DND-41 (cell line): ENCODE measurements at regions not wholly inside any gene's neighbourhood (a gene's known extent, or its start where the extent isn't known, plus 50 kb on each side); places are given as distances from the start of the nearest gene placed in this dataset.

Source experiments
- ATAC-seq: fragments of 200-7000 bp; cut with Tn5 transposase; 3 replicates; pipeline ENCODE4 v1.9.1; 2021; ENCODE audit warnings: low read depth; ENCODE audit not compliant: insufficient read depth
- DNase-seq: peaks from one replicate; pipeline ENCODE4 v3.0.0-alpha.2; 2020
- H2AFZ ChIP-seq: 2 replicates; pipeline ENCODE4 v1.6.0; 2012; ENCODE audit warnings: low read depth, low read length
- H3K27ac ChIP-seq: 2 replicates; pipeline ENCODE4 v1.5.1; 2012; ENCODE audit warnings: low read length, inconsistent platforms
- H3K27me3 ChIP-seq: fragments of 200-600 bp; sonication (generic); 2 replicates; pipeline ENCODE4 v1.6.0; 2012; ENCODE audit warnings: low read length, mild to moderate bottlenecking, inconsistent platforms; ENCODE audit not compliant: insufficient read depth, poor library complexity
- H3K36me3 ChIP-seq: 2 replicates; pipeline ENCODE4 v1.5.1; 2012; ENCODE audit warnings: low read length, inconsistent platforms; ENCODE audit not compliant: insufficient read depth
- H3K4me1 ChIP-seq: 2 replicates; pipeline ENCODE4 v1.5.1; 2012; ENCODE audit warnings: mild to moderate bottlenecking, low read length; ENCODE audit not compliant: insufficient read depth
- H3K4me2 ChIP-seq: 2 replicates; pipeline ENCODE4 v1.6.0; 2012; ENCODE audit warnings: mild to moderate bottlenecking, moderate library complexity, low read length, inconsistent platforms; ENCODE audit not compliant: insufficient read depth
- H3K4me3 ChIP-seq, 2 experiments: fragments of 200-600 bp in 1 of 2; shearing (Covaris generic) in 1 of 2; 2 replicates each; pipeline ENCODE4 v1.5.1; 2012 to 2016; ENCODE audit warnings: inconsistent platforms in 2 of 2, low read length in 2 of 2, mild to moderate bottlenecking in 2 of 2, low read depth in 1 of 2, moderate library complexity in 1 of 2
- H3K79me2 ChIP-seq: 2 replicates; pipeline ENCODE4 v1.6.0; 2012; ENCODE audit warnings: low read length, inconsistent platforms; ENCODE audit not compliant: insufficient read depth
- H3K9ac ChIP-seq: 2 replicates; pipeline ENCODE4 v1.6.0; 2012; ENCODE audit warnings: low read depth, mild to moderate bottlenecking, inconsistent platforms, low read length, moderate library complexity
- H3K9me3 ChIP-seq: 2 replicates; pipeline ENCODE4 v1.5.1; 2012; ENCODE audit warnings: low read length, moderate library complexity, mild to moderate bottlenecking, inconsistent platforms; ENCODE audit not compliant: insufficient read depth, severe bottlenecking
- H4K20me1 ChIP-seq: 2 replicates; pipeline ENCODE4 v1.6.0; 2012; ENCODE audit warnings: low read length; ENCODE audit not compliant: insufficient read depth
- CTCF ChIP-seq: IDR thresholded peaks from 2 replicates; pipeline ENCODE4 v1.5.1; 2012; ENCODE audit warnings: borderline replicate concordance, low read length, moderate library complexity, mild to moderate bottlenecking; ENCODE audit not compliant: poor library complexity, severe bottlenecking; ENCODE audit errors: extremely low read depth
- EZH2 ChIP-seq: IDR thresholded peaks from 3 replicates; pipeline ENCODE4 v1.6.1; 2012; ENCODE audit warnings: borderline replicate concordance, low read depth, mild to moderate bottlenecking, moderate library complexity, low read length, inconsistent platforms; ENCODE audit not compliant: severe bottlenecking

DNA sequence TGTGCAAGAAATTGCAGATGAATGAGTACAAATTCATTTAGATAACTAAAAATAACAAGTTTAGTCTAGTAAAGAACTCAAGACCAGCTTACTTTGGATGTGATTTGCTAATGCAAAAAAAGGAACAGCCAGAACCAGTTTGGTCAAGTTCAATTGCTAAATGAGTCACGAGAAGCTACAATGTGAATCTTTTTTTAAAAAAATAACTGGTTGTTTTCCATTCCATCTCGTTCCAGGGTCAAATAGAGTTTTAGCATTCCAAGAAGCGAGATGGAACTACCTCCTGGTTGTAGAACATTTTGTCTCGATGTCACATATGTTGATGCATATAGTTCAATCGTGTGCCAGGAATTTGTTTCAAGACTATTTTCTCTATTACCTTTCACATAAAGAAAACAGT is 65.0 kb upstream of the IKZF2 start:
- peaks cover 24% of the 10 kb centered on the region for H3K4me1 ChIP-seq
- H3K4me2 ChIP-seq = no peak overlapping the region
- DNase-seq (no peak), ATAC-seq (no peak)
- H3K36me3 ChIP-seq = no peaks in the 10 kb centered on the region
- TF ChIP-seq CTCF = no peak
- TF ChIP-seq EZH2 = no peak
- H3K27ac ChIP-seq = no peak overlapping the region
- H3K9ac ChIP-seq = no peak overlapping the region
- H3K4me3 ChIP-seq = no peak overlapping the region
- no peaks in the 10 kb centered on the region for H4K20me1 ChIP-seq
- peaks cover 14% of the 10 kb centered on the region for H3K9me3 ChIP-seq
- no peaks in the 10 kb centered on the region for H3K79me2 ChIP-seq
- no peaks in the 10 kb centered on the region for H3K27me3 ChIP-seq
- H2AFZ ChIP-seq = no peak overlapping the region

DNA sequence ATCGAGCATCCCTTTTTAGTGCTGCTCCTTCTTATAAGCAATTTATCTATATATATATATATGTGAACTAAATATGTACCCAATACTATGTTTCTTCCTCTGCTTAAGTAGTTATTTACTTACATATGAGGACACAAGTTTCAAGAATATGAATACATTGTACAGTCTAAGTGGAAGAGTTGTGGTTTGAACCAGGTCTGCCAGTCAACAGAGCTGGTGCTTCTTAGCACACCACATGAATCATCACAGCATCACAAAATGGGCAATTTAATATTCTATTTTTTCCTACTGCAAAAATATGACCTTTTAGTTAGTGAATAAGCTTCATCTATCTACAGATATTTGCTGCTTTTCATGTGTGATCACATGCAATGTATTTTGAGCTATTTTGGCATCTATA is 64.4 kb upstream of the SPAG16 start:
- ATAC-seq = peak; percentile 86
- Histone ChIP-seq H3K27ac (peak overlapping the region; percentile 11; the same call in 1 of the 2 replicates), H3K9ac (no peak overlapping the region), H3K27me3 (no peaks in the 10 kb centered on the region), H3K4me1 (peaks cover 33% of the 10 kb centered on the region), H3K4me3 (no peak overlapping the region), H2AFZ (0 out of 2 replicates have a peak overlapping the region, but pooled peaks have one; percentile 28), H3K79me2 (no peaks in the 10 kb centered on the region), H3K36me3 (no peaks in the 10 kb centered on the region), H4K20me1 (no peaks in the 10 kb centered on the region), H3K4me2 (no peak overlapping the region), H3K9me3 (no peaks in the 10 kb centered on the region)
- TF ChIP-seq EZH2 (no peak), CTCF (no peak)
- DNase-seq = no peak

DNA sequence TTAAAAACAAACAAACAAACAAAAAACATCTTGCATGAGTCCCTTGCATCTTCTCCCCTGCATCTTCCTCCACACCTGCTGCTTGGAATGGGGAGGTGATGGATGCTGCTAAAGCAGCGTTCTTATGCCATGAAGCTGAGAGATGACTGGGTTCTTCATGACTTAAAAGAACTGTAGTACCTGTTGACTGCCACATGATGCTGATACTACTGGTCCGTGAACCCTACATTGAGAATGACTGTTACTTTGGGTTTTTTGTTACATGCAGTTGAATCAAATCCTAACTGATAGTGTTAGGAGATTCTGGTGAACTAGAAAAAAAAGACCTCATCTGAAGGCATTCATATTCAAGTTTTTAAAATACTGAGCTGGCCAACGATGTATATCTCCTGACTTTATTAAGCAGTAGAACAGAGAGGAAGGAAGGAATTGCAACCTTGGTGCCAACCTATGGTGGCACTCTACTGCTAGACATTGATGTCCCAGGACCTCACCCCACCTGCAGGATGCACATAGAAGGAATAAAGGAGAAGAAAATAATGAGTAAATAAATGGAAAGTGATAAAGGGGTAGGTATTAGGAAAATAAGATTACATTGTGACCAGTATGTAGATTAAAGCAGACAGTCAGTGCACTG is 63.2 kb upstream of the SPAG16 start:
- ATAC-seq (no peak), DNase-seq (no peak)
- Histone ChIP-seq H2AFZ (no peak overlapping the region), H3K9ac (no peak overlapping the region), H3K4me1 (peaks cover 40% of the 10 kb centered on the region), H3K27ac (no peak overlapping the region), H3K4me2 (no peak overlapping the region), H3K79me2 (no peaks in the 10 kb centered on the region), H3K27me3 (no peaks in the 10 kb centered on the region), H4K20me1 (no peaks in the 10 kb centered on the region), H3K36me3 (no peaks in the 10 kb centered on the region), H3K4me3 (no peak overlapping the region), H3K9me3 (no peaks in the 10 kb centered on the region)
- TF ChIP-seq CTCF (no peak), EZH2 (no peak)
